Kidney glomerular epithelial cell (primary cell): ENCODE measurements at regions not wholly inside any gene's neighbourhood (a gene's known extent, or its start where the extent isn't known, plus 50 kb on each side); places are given as distances from the start of the nearest gene placed in this dataset.

Source experiments
- DNase-seq: peaks from one replicate; lab custom pipeline; 2025; lab: John Stamatoyannopoulos, UW

DNA sequence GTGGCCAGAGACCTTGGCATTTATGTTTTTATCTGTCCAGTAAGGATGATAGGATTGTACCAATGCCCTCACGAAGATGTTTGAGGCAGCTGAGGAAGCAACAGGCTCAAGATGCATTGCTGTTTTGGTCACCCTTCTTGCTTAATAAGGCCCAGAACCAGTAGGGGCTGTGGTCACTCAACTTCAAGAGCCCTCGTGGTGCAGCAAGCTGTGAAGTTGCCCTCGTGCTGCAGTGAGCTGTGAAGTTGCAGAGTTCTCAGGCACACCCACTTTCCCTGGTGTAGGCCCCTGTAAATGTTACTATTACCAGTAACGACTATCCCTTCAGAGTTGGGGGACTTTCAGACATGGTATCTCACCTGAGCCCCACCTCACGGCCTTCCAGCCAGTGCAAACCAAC, 207.6 kb upstream of the LYZL1 start:
- DNase-seq, result no peak

DNA sequence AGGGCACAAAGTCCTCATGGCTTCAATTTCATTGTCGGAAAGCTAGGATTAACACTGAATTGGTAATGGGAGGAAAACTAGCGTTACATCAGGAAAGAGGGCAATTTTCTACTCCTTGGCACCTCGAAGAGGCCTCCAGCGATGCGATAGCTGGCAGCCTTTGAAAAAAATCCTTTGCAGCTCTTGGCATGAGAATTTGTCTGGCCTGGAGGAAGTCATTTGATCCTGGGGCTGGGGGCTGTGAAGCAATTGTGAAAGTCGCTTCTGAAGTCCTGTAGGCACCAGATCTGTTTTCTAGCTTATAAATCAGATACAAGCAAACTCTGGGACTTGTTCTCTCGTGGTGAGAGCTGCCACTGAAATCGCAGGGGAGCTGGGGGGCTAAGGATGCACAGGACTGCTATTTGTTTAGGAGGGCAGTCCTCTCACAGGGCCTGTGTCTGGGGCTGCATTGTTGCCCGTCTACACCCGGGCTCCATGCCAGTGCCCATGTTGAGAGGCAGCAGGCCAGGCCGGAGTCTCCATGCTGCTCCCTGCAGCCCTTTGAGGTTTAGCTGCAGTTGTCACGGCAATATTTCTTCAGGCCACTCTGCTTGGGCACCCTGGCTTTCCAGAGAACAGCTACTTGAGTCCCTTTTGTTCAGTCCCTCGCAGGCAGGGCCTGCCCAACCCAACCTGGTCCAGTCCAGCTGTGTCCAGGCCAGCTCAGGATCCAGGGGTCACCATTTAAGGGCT, 206.8 kb upstream of the LYZL1 start:
- DNase-seq, result no peak

DNA sequence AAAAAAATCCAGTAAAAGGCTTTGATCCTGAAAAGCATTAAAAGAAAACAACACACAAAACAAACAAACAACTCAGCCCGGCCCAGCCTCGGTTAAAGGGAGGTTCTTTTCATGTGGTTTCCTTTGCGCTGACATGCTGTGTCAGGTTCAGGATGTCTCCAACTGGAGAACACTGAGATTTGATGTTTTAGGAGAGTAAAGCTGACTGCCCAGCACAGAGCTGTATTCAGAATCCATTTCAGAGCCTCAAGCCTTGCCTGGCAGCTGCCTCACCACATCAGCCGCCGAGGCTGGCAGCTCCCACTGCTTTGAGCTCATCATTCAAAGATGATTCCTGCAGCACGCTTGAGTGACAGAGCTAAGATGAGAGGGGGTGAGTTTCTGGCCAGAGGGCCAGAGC, 205.8 kb upstream of the LYZL1 start:
- DNase-seq, result peak; percentile 56

DNA sequence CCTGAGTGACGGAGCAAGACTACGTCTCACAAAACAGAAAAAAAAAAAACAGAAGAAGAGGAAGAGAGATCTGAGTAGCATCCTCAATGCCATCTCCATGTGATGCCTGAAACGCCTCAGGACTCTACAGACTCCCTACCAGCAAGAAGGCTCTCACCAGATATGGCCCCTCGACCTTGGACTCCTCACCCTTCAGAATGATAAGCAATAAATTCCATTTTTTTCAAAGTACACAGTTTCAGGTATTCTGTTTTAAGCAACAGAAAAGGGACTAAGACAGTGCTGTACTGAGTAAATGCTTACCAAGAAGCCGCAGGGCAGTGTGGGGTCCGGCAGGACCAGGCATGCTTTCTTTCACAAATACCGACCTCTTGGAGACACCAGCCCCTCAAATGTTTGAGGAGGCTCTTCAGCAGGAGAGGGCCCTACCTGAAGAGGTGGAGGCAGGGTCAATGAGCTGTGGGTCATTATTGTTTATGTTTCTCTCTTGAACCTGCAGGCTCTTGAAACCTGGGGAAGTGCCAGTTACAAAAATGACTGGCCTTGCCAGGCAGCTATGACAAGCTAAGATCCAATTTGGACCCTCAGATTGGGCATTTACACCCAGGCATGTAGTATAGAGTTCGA, 204.1 kb upstream of the LYZL1 start:
- DNase-seq, result no peak

DNA sequence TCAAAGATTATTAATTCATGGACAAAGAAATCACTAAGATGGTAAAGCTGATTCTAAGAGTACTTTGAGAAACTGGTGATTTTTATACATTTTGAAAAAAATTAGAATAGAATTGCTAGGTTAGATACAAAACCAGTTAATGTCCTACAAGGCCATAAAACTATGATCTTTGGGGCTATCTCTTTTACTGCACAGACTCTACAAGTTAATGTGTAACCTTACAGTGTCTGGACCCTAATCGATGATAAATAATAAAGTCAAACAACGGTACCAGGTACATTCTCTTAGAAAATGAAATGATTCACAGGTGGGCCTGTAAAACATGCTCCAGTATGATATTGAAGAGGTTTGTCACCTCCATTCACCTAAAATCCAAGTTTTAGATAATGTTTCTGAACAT, 199.8 kb upstream of the LYZL1 start:
- no peak for DNase-seq

DNA sequence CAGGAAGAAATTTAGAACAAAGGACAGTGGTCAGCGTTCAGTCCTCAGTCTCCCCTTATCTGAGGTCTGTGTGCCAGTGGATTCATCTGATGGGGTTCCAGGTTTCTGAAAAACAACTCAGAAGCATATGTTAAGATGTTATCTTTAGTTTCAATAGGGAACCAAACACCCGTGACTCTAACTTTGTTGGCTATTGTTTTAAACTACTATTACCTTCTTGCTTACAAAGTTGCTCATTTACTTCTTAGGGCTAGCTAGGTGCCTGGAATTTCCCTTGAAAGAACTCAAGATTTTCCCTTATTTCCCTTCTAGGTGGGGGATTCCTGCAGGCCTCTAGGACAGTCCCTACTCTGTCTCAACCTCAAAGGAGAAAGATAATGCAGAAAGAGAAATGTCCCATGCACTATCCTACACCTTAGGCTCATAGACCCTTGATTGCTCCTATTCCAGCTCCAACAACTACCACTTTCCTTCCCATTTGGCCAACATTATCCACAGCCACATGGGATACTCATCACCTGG, 192.5 kb upstream of the LYZL1 start:
- DNase-seq, result no peak

DNA sequence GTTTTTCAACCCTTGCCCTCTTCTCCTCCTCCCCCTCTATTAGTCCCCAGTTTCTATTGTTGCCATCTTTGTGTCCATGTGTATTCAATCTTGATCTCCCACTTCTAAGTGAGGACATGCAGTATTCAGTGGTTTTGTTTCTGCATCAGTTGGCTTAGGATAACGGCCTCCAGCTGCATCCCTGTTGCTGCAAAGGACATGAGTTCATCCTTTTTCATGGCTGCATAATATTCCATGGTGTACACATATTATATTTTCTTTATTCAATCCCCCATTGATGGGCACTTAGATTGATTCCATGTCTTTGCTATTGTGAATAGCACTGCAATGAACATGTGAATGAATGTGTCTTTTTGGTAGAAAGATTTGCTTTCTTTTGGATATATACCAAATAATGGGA, 190.4 kb upstream of the LYZL1 start:
- no peak for DNase-seq

DNA sequence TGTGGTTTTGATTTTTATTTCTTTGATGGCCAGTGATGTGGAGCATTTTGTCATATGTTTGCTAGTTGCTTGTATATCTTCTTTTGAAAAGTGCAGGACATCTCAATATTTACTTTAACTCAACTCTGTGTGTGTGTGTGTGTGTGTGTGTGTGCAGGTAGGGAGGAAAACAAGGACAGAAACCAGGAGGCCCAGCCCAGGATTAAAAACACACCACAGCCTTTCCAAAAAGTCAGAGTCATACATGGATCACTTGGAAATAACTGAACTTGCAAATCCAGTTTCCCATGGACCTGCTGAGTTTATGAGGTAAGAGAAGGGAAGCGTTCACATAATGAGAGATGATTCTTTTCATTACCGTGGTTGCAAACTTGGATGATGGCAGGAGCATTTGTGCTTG, 189.9 kb upstream of the LYZL1 start:
- no peak for DNase-seq

DNA sequence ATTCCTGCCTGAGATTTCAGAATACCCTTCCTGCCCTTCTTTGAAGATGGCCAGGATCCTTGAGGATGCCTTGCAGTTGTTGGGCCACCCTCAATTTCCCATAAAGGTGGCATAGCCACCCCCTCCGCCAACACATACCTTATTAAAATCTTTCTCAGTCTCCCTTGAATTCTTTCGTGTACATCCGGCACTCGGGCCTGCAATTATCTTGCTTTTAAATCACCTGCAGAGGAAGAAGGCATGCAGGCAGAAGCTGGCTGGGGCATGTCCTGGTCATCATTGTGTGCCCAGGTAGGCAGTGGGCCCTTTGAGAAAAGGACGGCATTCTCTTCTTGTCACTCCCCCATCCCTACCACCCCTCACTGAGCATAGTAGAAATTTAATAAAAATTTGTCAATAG, 189.5 kb upstream of the LYZL1 start:
- no peak for DNase-seq

DNA sequence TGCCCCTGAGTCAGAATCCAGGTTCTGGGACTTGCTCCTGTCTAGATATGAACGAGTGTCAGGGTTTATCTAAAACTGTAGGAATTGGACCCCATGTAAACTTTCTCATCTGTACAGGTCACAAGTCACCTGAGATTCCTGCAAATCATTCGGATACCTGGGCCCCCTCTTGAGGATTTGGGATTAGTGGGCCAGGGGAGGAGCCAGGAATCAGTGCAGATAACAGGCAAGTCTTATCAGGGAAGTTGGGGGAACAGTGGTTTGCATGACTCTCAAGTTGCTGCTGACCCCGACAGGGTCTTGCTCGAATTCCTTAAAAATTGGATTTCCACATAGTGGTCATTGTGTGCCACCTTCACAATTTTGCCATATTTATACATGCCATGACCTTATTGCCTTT, 188.4 kb upstream of the LYZL1 start:
- DNase-seq, result no peak

DNA sequence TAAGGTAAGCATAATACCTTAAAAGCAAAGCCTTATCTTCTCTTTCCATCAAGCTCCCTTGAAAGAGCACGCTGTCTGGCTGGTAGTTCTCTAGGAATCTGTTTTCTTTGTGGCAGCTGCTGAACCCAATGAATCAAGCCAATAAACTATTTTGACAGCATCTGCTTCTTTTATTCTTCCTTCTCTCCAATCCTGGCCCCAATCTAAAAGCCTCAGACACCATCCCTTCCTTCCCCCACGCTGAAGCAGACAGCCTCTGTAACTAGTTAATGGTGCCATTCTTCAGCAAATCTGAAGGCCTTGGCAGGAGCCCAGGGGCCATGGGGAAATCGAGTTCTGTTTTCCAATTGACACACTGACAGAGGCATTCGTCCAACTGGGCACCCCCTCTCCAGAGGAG, 186.6 kb upstream of the LYZL1 start:
- peak; percentile 8 for DNase-seq

DNA sequence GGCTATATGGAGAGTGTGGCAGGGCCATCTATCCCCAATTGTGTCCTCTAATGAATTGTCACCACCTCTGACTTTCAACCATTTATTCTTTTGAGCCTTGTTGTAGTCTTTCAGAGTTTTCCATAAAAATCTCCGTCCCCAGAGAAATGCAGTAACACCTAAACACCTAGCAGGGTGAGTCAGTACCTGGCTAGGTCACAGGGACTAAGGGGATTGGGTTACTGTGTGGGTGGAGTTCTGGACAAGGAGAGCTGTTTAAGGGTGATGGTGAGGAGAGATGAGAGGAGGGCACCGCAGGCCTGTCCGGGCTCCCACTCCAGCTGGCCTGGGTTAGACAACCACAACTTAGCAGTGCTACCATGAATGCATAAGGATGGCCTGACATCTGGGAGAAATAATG, 186.2 kb upstream of the LYZL1 start:
- DNase-seq, result no peak

DNA sequence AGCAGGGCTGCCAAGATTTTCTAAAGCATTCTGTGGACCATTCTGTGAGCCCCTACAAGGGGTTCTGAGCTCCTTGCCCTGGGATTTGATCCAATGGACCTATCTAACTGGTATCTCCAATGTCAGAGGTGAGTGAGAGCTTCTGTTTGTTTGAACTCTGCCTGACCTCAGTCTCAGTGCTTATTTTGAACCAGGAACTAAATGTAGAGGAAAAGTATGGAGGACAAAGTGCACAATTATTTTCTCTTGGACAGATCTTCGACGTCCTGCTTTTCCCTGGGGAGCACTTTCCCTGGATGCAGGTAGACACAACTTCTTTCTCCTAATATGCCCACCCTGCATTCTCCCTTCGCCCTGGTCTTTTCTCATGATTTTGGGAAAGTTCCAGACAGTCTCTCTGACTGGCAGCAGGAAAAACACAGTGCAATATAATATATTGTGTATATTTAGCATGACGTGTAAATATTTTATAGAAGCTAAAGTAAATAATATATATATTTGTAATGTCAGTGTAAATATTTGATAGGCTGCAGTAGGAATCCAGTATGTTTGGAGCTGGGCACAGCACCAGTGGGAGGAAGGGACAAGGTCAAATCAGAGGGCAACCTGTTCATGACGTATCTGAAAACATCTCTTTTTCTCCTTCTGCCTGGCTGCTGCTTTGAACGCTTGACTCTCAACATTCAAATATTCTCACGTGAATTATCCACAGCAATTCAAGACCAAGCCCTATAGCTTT, 184.0 kb upstream of the LYZL1 start:
- DNase-seq, result no peak

DNA sequence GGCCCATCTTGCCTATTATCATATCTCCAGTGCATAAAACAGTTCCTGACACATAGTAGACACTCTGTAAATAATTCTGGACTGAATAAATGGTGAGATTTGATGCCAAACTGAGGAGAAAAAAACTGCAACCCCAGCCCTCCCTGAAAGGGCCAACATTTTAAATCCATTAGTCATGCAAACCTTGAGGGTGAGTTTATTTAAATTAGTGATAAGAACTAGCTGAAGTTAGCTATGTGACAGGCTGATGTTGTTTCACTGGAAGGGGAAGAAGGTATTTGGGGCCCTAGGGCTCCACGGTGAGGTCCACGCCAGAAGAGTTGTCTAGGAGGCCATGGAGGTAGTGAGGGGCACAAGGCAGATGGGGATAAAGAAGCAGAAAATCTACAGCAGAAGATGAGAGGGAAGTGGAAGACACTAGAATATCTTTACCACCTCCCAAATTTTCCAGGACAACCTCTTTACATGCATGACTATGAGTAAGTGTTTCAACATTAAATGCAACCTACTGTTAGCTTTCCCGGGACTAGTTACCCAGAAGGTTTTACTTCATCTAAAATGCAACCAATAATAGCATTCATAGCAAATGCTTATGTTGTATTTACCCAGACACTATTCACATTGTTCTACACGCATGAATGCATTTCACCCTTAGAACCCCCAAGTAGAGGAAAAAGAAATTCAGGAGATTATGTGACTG, 183.2 kb upstream of the LYZL1 start:
- DNase-seq, result peak; percentile 37

DNA sequence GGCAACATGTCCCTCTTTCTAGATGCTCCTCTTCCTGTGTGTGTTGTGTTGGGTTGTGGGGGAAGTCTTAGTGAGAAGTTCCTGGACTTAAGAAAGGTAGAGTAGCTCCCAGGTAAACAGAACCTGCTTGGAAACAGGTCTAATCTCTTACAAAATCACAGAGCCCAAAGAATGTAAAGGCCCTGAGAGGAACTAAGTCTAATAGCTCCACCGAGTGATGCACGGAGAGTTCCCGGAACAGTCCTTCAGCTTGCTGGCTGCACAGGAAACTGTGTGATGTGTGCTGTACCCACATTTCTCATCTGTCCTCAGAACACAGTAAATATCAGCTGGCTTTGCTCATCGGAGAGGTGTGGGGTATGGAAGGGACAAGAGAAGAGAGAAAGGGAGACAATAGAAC, 182.6 kb upstream of the LYZL1 start:
- DNase-seq, result no peak

DNA sequence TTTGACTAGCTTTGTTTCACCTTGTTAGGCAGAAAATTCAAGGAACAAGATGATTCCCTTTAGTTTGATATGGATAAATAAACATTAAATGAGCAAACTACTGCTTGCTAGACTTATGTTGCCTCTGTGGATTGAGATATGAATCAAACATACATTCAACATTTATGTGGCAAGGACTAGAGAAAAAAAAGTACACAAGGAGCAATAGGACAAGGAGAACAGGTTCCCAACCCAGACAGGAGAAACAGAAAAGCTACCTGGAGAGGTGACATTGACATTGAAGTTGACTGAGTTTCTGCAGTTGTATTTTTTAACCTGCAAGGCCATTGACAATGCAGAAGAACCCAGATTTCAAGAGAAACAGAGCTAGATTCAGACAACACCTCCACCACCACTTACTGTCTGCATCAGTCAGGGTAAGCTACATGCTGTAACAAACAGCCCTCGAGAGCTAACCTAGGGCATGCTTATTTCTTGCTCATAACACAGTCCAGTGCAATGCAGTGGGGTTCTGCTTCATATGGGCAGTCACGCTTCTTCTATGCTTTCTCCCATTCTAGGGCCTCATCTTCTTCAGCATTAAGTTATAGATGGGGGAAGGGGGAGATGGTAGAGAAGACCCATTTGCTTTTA, 180.9 kb upstream of the LYZL1 start:
- no peak for DNase-seq

DNA sequence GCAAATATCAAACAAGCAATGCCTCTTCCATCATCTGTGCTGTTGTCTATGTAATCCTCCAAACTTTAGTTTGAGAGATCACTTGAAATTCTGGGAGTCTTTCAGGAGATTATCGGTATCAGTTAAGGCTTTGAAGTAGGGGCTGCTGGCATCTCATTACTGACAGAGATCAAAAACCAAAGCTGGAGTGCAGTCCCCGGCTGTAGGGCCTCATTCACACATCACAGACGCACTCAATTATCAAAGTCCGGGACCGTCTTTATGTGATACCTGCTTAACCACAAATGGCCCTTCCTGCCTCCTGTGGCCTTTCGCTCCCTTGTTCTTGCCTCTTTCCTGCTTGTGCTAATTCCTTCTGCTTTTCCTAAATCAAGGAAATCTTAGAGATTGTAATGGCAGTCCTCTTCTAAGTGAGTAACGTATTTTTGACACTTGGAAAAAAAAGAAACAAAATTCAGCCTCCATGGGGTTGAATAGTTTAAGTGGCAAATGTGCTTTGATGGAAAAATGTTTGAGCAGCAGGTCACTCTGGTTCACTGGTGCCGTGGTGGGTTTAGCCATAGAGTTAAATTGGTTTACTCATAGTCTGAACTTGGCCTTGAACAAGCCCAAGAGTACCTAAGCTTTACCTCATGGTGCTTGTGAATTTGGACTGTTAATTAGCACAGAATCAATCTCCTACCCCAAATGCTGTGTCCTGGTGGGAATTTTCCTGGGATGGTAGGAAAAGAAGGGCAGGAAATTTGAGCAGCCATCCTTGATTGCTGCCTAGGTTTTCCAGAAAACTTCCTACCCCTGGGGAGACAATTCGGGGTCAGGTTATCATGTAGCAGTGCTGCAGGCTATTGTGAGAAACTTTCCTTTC, 178.9 kb upstream of the LYZL1 start:
- no peak for DNase-seq

DNA sequence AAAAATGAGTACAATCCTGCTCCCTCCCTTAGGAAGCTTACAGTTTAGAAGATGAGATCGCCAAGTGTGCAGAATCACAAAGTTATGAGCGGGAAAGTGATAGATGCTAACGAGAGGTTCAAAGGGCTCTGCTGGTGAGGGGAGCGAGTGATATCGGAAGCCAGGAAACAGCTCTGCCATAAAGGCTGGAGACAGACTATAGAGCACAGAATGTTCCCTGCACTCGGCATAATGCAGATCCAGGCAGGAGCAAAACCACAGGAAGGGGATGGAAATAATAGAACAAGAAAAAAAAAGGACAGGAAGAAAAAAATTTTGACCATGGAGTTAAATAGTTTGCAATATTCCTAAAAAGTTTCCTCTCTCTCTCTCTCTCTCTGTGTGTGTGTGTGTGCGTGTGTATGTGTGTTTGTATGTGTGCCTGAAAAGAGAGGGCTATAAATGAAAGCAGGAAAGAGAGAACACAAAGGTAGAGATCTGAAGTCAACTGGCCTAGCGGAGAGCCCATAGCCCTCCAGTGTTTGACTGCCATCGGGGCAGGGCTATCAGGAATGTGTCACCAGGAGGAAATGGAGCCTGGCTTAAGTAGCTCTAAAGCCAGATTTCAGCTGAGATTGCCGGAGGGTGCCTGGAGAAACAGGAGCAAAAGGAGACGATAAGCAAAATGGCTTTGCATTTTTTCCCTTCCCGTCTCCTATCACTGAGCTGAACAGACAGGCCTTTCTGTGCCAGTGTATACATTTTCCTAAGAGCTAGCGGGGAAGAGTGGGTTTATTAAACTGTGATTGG, 175.8 kb upstream of the LYZL1 start:
- no peak for DNase-seq

DNA sequence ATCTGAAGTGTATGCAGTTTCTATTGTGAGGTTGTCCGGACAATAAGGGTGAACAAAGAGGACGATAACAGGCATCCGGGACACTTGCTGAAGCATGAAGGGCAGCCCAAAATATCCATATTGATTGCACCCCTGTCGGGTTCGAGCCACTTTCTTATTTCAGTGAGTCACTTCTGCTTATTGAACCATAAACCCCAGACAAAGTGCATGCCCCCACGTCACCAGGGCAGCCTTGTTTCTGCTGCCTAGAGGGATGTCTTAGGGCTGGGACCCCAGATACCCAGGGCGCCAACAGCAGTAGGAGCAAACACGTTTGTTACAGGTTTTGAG, 175.3 kb upstream of the LYZL1 start:
- DNase-seq, result no peak

DNA sequence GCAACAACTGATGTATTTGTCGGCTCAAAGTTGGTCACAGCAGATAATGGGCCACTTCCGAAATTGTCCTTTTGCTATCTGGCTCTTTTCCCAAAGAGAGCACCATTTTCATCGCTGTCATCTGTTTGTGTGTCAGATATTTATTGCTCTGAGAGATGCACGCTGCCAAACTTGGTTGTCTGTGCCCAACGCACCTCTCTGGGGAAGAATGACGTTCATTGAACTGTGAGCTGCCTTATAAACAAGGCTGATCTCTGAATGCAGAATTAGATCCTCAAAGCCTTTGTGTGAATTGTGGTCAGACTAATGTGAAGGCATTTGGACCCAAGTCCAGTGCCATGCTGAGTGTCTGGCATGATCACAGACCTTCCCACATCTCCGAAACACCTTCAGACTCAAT, 174.7 kb upstream of the LYZL1 start:
- DNase-seq, result no peak
